HEK293T (cell line): ENCODE measurements at regions not wholly inside any gene's neighbourhood (a gene's known extent, or its start where the extent isn't known, plus 50 kb on each side); places are given as distances from the start of the nearest gene placed in this dataset.

Experiments used
- CTCF ChIA-PET: fragments of 350-600 bp; formaldehyde crosslinking; extraction: SDS; loops from one replicate; lab custom pipeline; 2021; ENCODE audit warnings: antibody characterized with exemption, inconsistent platforms; lab: Yijun Ruan, JAX
- POLR2A ChIA-PET: fragments of 350-600 bp; formaldehyde crosslinking; extraction: SDS; loops from one replicate; lab custom pipeline; 2020; ENCODE audit warnings: antibody characterized with exemption, inconsistent platforms; lab: Yijun Ruan, JAX
- DNase-seq: peaks from one replicate; pipeline ENCODE4 v3.0.0; 2012; ENCODE audit warnings: mixed read lengths; ENCODE audit errors: extremely low spot score
- ARNT ChIP-seq: fragments of 450-650 bp; IDR thresholded peaks from 2 replicates; pipeline ENCODE4 v1.6.1; 2017; ENCODE audit warnings: mild to moderate bottlenecking
- BHLHE40 ChIP-seq: fragments of 450-650 bp; IDR thresholded peaks from 2 replicates; pipeline ENCODE4 v1.6.1; 2016; ENCODE audit warnings: mild to moderate bottlenecking, moderate library complexity, borderline replicate concordance
- CTBP1 ChIP-seq: fragments of 450-650 bp; IDR thresholded peaks from 2 replicates; pipeline ENCODE4 v1.6.1; 2016; ENCODE audit warnings: borderline replicate concordance
- ELF4 ChIP-seq: fragments of 450-650 bp; IDR thresholded peaks from 2 replicates; pipeline ENCODE4 v1.6.1; 2017; ENCODE audit warnings: antibody characterized with exemption
- FOXA1 ChIP-seq: fragments of 450-650 bp; IDR thresholded peaks from 2 replicates; pipeline ENCODE4 v1.6.1; 2016; ENCODE audit warnings: mild to moderate bottlenecking
- FOXK2 ChIP-seq: fragments of 450-650 bp; IDR thresholded peaks from 2 replicates; pipeline ENCODE4 v1.6.1; 2016; ENCODE audit warnings: mild to moderate bottlenecking
- FOXM1 ChIP-seq: fragments of 450-650 bp; IDR thresholded peaks from 2 replicates; pipeline ENCODE4 v1.6.1; 2017; ENCODE audit warnings: mild to moderate bottlenecking, borderline replicate concordance
- HDGF ChIP-seq: fragments of 450-650 bp; IDR thresholded peaks from 2 replicates; pipeline ENCODE4 v1.6.1; 2017; ENCODE audit warnings: antibody characterized with exemption, borderline replicate concordance
- L3MBTL2 ChIP-seq: fragments of 450-650 bp; conservative IDR thresholded peaks from 2 replicates; pipeline ENCODE4 v1.6.1; 2016; ENCODE audit warnings: mild to moderate bottlenecking
- LEF1 ChIP-seq: fragments of 450-650 bp; IDR thresholded peaks from 2 replicates; pipeline ENCODE4 v1.6.1; 2017; ENCODE audit warnings: mild to moderate bottlenecking, borderline replicate concordance
- NFRKB ChIP-seq: fragments of 450-650 bp; IDR thresholded peaks from 2 replicates; pipeline ENCODE4 v1.6.1; 2016; ENCODE audit warnings: mild to moderate bottlenecking, moderate library complexity
- PKNOX1 ChIP-seq: fragments of 450-650 bp; IDR thresholded peaks from 2 replicates; pipeline ENCODE4 v1.6.1; 2016
- SP1 ChIP-seq: fragments of 450-650 bp; IDR thresholded peaks from 2 replicates; pipeline ENCODE4 v1.6.1; 2017
- SUZ12 ChIP-seq: fragments of 450-650 bp; IDR thresholded peaks from 2 replicates; pipeline ENCODE4 v1.6.1; 2016; ENCODE audit warnings: mild to moderate bottlenecking
- TARDBP ChIP-seq: fragments of 450-650 bp; IDR thresholded peaks from 2 replicates; pipeline ENCODE4 v1.6.1; 2016
- ZNF384 ChIP-seq: fragments of 450-650 bp; IDR thresholded peaks from 2 replicates; pipeline ENCODE4 v1.6.1; 2016

DNA sequence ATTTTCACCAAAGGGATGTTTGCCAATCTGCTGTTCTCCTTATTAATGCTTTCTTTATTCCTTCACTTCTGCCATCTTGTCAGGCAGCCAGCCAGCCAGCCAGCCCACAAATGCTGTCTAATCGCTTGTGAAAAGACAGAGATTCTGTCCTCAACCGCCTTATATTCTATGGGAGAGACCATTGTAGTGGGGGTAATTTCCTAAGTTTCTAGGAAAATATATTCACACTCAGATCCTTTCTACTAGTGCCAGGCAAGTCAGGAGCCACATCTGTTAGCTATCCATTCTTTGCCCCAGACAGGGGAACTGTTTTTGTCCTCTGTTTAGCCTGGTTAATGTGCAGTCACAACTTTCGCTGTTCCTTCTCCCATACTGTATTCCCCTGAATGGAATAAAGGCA, 1023.1 kb downstream of the ADGRL2 start:
- ChIA-PET POLR2A (no interaction called here), CTCF (no interaction called here)
- no peak for TF ChIP-seq FOXA1
- DNase-seq, result no peak

DNA sequence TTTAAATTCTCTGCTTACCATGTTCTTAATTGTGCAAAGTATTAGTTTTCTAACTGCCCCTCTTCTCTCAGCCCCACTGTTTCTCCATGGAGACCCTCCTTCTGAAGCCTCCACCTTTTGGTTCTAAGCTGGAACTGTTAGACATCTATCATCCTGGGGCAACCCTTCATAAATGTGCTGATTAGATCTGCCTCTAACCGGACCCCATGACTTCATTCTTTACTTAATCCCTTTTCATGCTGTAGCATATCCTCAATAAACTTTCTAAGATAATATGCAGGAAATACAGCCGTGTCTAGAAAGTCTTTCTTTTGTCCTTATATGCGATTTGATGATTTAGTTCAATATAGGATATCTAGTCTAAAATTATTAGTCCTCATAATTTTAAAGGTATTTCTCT, 1020.1 kb downstream of the ADGRL2 start:
- POLR2A ChIA-PET, result no interaction called here
- no peak for TF ChIP-seq PKNOX1
- no peak for TF ChIP-seq FOXA1
- TF ChIP-seq ARNT, result no peak
- no peak for TF ChIP-seq CTBP1
- no peak for TF ChIP-seq LEF1
- TF ChIP-seq TARDBP, result no peak
- TF ChIP-seq HDGF, result no peak
- TF ChIP-seq SP1, result no peak
- no peak for TF ChIP-seq L3MBTL2
- no peak for TF ChIP-seq ZNF384
- TF ChIP-seq FOXK2, result no peak
- TF ChIP-seq SUZ12, result no peak
- TF ChIP-seq ELF4, result no peak
- TF ChIP-seq BHLHE40, result no peak
- no peak for TF ChIP-seq NFRKB
- DNase-seq, result no peak
- CTCF ChIA-PET, result no interaction called here

- POLR2A ChIA-PET, result no interaction called here
- CTCF ChIA-PET, result no interaction called here
- TF ChIP-seq ELF4 (no peak), FOXA1 (no peak), BHLHE40 (no peak), ZNF384 (no peak), CTBP1 (no peak), NFRKB (no peak), HDGF (no peak), PKNOX1 (peak; percentile 59), LEF1 (no peak)
- DNase-seq, result no peak
Measured at GRCh38 chr1:82819234-82819633, 1018.5 kb downstream of the ADGRL2 start.

DNA sequence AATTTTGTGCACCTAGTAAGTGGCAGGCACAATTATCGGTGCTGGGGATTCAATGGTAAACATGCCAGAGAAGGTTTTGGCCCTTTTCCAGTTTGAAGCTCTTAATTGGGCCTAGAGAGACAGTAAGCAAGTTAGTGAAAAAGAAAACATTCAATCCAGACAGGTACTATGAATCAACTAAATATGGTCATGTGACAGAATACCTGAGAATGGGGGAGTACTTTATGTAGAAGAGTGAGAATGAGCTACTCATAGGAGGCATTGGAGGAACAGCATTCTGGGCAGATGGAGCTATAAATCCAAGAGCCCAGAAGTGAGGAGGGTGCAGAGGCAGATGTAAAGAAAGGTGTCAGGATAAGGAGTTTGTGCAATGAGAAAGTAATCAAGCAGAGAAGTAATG, 1017.9 kb downstream of the ADGRL2 start:
- DNase-seq, result no peak
- ChIA-PET CTCF (no interaction called here), POLR2A (no interaction called here)
- no peak for TF ChIP-seq ARNT
- TF ChIP-seq L3MBTL2, result no peak
- TF ChIP-seq FOXM1, result no peak
- TF ChIP-seq SP1, result no peak
- TF ChIP-seq LEF1, result no peak
- no peak for TF ChIP-seq TARDBP
- no peak for TF ChIP-seq HDGF

DNA sequence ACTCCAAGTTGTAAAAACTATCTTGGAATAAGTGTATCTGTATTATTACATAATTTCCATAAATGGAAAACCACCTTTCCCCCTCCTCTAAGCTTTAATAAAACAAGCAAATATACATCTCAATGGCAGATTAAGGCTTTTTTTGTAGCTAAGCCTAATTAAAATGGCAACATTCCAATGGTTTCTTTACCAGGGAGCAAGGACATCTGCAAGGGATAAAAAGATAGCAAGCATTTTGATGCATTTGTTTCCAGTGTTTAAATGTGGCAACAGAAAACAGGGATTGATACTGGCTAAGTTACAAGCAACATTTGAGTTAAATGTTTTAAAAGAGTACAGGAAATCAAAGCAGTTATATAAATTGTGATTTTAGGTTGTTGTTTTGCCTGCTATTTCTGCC, 1012.7 kb downstream of the ADGRL2 start:
- no peak for TF ChIP-seq TARDBP
- TF ChIP-seq FOXA1, result no peak
- TF ChIP-seq ARNT, result no peak
- TF ChIP-seq CTBP1, result no peak
- TF ChIP-seq ELF4, result no peak
- TF ChIP-seq ZNF384, result no peak
- TF ChIP-seq L3MBTL2, result no peak
- TF ChIP-seq PKNOX1, result no peak
- TF ChIP-seq LEF1, result no peak
- no peak for TF ChIP-seq FOXK2
- POLR2A ChIA-PET, result no interaction called here
- no peak for DNase-seq
- CTCF ChIA-PET, result no interaction called here

DNA sequence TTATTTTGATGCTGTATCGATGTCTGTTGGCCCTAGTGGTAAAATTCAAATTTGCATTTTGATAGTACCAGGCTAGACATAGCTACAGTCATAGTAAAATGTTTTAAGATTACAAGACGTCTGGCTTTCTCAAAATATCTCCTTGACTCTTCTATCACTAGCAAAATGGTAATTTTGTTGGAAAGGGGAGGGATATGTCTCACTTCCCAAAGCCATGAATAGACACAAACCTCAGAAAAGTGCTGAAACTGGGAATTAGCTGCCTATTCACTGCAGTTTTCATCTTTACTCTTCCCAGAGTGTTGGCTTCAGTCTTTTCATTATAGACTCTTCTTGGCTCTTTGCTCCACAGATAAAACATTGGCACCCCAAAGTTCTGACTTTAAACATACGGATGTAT, 1009.9 kb downstream of the ADGRL2 start:
- ChIA-PET POLR2A (no interaction called here), CTCF (no interaction called here)
- no peak for DNase-seq
- TF ChIP-seq PKNOX1 (no peak), ELF4 (no peak), FOXA1 (no peak), NFRKB (no peak), ARNT (no peak), ZNF384 (no peak), CTBP1 (no peak), LEF1 (no peak), FOXK2 (no peak), HDGF (no peak), BHLHE40 (no peak), TARDBP (no peak), FOXM1 (no peak)

DNA sequence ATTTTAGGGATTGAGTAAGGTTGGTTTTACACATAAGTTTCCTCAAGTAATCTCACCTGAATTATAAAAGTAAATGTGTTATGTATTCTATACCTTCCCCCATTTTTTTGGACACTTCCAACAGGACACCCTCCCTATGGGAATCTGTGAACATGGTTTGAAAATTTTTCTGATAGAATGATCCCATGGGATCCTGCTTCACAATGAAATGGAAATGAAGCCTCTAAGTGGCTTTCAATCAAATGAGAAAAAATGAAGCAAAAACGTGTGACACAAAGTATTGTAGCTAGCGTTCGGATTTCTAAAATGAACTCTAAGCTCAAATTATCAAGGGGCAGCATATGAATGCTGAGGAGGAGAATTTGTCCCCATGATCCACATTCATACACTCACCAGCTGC, 1006.8 kb downstream of the ADGRL2 start:
- TF ChIP-seq ELF4 (no peak), FOXK2 (no peak)
- no peak for DNase-seq
- CTCF ChIA-PET, result no interaction called here
- POLR2A ChIA-PET, result no interaction called here
